GM19043 (cell line): ENCODE measurements at regions not wholly inside any gene's neighbourhood (a gene's known extent, or its start where the extent isn't known, plus 50 kb on each side); places are given as distances from the start of the nearest gene placed in this dataset.
"Not testable (repeated sequence)": the region's sequence is repeated elsewhere in the genome, so short reads cannot be mapped to it uniquely, and the experiment has no call there.

Experiments
- ATAC-seq: cut with Tn5 transposase; IDR thresholded peaks from one replicate; pipeline ENCODE4 v1.9.1; 2021; ENCODE audit warnings: low read depth; ENCODE audit not compliant: unreplicated experiment

- ATAC-seq, result no peak
Measured at GRCh38 chr5:114957384-114957783, 212.3 kb downstream of the TRIM36 start.

GRCh38 chr5:114953565-114953964 is 216.1 kb downstream of the TRIM36 start:
- no peak for ATAC-seq

GRCh38 chr5:114952876-114953275 is 216.8 kb downstream of the TRIM36 start:
- no peak for ATAC-seq

GRCh38 chr5:114949756-114950155 is 220.0 kb downstream of the TRIM36 start:
- no peak for ATAC-seq

- ATAC-seq, result no peak
Measured at GRCh38 chr5:114948986-114949621, 220.6 kb downstream of the TRIM36 start.

- no peak for ATAC-seq
Measured at GRCh38 chr5:114948363-114948762, 221.3 kb downstream of the TRIM36 start.

- ATAC-seq, result no peak
Measured at GRCh38 chr5:114940709-114941108, 229.0 kb downstream of the TRIM36 start.

- no peak for ATAC-seq
Measured at GRCh38 chr5:114935490-114935889, 234.2 kb downstream of the TRIM36 start.

- no peak for ATAC-seq
Measured at GRCh38 chr5:114928644-114929462, 240.9 kb downstream of the TRIM36 start.

- ATAC-seq, result no peak
Measured at GRCh38 chr5:114924769-114925168, 244.9 kb downstream of the TRIM36 start.

- no peak for ATAC-seq
Measured at GRCh38 chr5:114912189-114912920, 257.4 kb downstream of the TRIM36 start.

- ATAC-seq, result no peak
Measured at GRCh38 chr5:114910727-114911126, 259.0 kb downstream of the TRIM36 start.

- ATAC-seq, result no peak
Measured at GRCh38 chr5:114909424-114909823, 260.3 kb downstream of the TRIM36 start.

- ATAC-seq, result no peak
Measured at GRCh38 chr5:114903767-114904166, 265.9 kb downstream of the TRIM36 start.

GRCh38 chr5:114898602-114899001 is 271.1 kb downstream of the TRIM36 start:
- ATAC-seq, result no peak

- ATAC-seq, result no peak
Measured at GRCh38 chr5:114883675-114884074, 286.0 kb downstream of the TRIM36 start.

- no peak for ATAC-seq
Measured at GRCh38 chr5:114859438-114859735, 310.3 kb downstream of the TRIM36 start.

GRCh38 chr5:114858665-114859437 is 310.9 kb downstream of the TRIM36 start:
- no peak for ATAC-seq

GRCh38 chr5:114857941-114858551 is 311.7 kb downstream of the TRIM36 start:
- no peak for ATAC-seq

GRCh38 chr5:114844711-114845110 is 325.0 kb downstream of the TRIM36 start:
- ATAC-seq, result not testable (repeated sequence)
